DOHH2 (cell line): ENCODE measurements at regions not wholly inside any gene's neighbourhood (a gene's known extent, or its start where the extent isn't known, plus 50 kb on each side); places are given as distances from the start of the nearest gene placed in this dataset.

Experiments used
- EZH2phosphoT487 ChIP-seq: fragments of 200-600 bp; sonication (generic); IDR thresholded peaks from 2 replicates; pipeline ENCODE4 v1.6.1; 2017; ENCODE audit warnings: borderline replicate concordance, mild to moderate bottlenecking, antibody characterized with exemption, low read length, moderate library complexity, mixed read lengths
- TF ChIP-seq, protein P1 (sequence below): fragments of 200-600 bp; sonication (generic); IDR thresholded peaks from one replicate; pipeline ENCODE4 v1.5.1; 2014; ENCODE audit warnings: antibody characterized with exemption, mild to moderate bottlenecking, low read depth, low read length; ENCODE audit not compliant: poor library complexity, severe bottlenecking

DNA sequence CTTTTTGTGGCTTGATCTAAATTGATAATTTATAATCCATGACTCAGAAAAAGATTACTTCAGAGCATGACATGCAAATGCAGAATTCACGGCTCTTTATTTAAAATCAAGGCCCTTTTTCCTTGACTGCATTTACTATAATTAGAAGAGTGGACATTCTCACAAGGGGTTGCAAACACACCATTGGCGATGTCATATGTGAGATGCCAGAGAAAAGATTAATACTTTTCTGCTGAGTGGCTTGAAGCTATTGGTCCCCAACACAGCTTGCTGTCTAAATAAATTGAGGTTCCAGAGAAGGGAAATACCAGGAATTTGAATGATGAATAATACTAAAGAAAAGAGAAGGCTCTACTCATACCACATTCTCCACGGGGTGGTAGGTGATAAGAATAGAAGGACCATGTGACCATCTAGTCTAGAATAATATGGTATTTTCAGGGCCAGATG is 78.7 kb upstream of the ARID5B start:
- TF ChIP-seq, protein P1, sequence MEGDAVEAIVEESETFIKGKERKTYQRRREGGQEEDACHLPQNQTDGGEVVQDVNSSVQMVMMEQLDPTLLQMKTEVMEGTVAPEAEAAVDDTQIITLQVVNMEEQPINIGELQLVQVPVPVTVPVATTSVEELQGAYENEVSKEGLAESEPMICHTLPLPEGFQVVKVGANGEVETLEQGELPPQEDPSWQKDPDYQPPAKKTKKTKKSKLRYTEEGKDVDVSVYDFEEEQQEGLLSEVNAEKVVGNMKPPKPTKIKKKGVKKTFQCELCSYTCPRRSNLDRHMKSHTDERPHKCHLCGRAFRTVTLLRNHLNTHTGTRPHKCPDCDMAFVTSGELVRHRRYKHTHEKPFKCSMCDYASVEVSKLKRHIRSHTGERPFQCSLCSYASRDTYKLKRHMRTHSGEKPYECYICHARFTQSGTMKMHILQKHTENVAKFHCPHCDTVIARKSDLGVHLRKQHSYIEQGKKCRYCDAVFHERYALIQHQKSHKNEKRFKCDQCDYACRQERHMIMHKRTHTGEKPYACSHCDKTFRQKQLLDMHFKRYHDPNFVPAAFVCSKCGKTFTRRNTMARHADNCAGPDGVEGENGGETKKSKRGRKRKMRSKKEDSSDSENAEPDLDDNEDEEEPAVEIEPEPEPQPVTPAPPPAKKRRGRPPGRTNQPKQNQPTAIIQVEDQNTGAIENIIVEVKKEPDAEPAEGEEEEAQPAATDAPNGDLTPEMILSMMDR = no peak
- TF ChIP-seq EZH2phosphoT487 = no peak
